Hepatocyte (in vitro differentiated cells): ENCODE measurements at regions not wholly inside any gene's neighbourhood (a gene's known extent, or its start where the extent isn't known, plus 50 kb on each side); places are given as distances from the start of the nearest gene placed in this dataset.

Source experiments
- DNase-seq: peaks from one replicate; pipeline ENCODE4 v3.0.0-alpha.2; 2016; ENCODE audit warnings: low spot score
- H2AFZ ChIP-seq: fragments of 200-600 bp; sonication (generic); 2 replicates; pipeline ENCODE4 v1.6.0; 2016; ENCODE audit warnings: antibody characterized with exemption, mild to moderate bottlenecking
- H3K27ac ChIP-seq: fragments of 200-600 bp; sonication (generic); 2 replicates; pipeline ENCODE4 v1.5.1; 2016; ENCODE audit warnings: mild to moderate bottlenecking
- H3K27me3 ChIP-seq: fragments of 200-600 bp; sonication (generic); 2 replicates; pipeline ENCODE4 v1.6.1; 2016
- H3K36me3 ChIP-seq: fragments of 200-600 bp; sonication (generic); replicated peaks from 2 replicates; pipeline ENCODE4 v1.5.1; 2016; ENCODE audit warnings: low read depth; ENCODE audit not compliant: insufficient read depth
- H3K4me1 ChIP-seq: fragments of 200-600 bp; sonication (generic); 2 replicates; pipeline ENCODE4 v1.5.1; 2016; ENCODE audit warnings: mild to moderate bottlenecking, moderate library complexity; ENCODE audit not compliant: insufficient read depth
- H3K4me2 ChIP-seq: fragments of 200-600 bp; sonication (generic); 2 replicates; pipeline ENCODE4 v1.6.0; 2016
- H3K4me3 ChIP-seq: fragments of 200-600 bp; sonication (generic); 2 replicates; pipeline ENCODE4 v1.5.1; 2016; ENCODE audit warnings: mild to moderate bottlenecking
- H3K79me2 ChIP-seq: fragments of 200-600 bp; sonication (generic); 2 replicates; pipeline ENCODE4 v1.6.0; 2017; ENCODE audit warnings: mild to moderate bottlenecking
- H3K9me2 ChIP-seq: fragments of 200-600 bp; sonication (generic); replicated peaks from 2 replicates; pipeline ENCODE4 v1.6.0; 2017; ENCODE audit warnings: mild to moderate bottlenecking; ENCODE audit not compliant: insufficient read depth
- H3K9me3 ChIP-seq: fragments of 200-600 bp; sonication (generic); 2 replicates; pipeline ENCODE4 v1.5.1; 2016; ENCODE audit warnings: low read depth, mild to moderate bottlenecking
- H4K20me1 ChIP-seq: fragments of 200-600 bp; sonication (generic); 2 replicates; pipeline ENCODE4 v1.6.0; 2016; ENCODE audit warnings: mild to moderate bottlenecking; ENCODE audit not compliant: insufficient read depth, poor library complexity, severe bottlenecking
- EZH2 ChIP-seq: fragments of 200-600 bp; sonication (generic); IDR thresholded peaks from 2 replicates; pipeline ENCODE4 v1.6.1; 2016; ENCODE audit warnings: antibody characterized with exemption, mild to moderate bottlenecking, borderline replicate concordance
- EZH2phosphoT487 ChIP-seq: fragments of 200-600 bp; sonication (generic); IDR thresholded peaks from one replicate; pipeline ENCODE4 v1.6.1; 2018; ENCODE audit warnings: antibody characterized with exemption, mild to moderate bottlenecking, low read depth, moderate library complexity; ENCODE audit not compliant: unreplicated experiment, severe bottlenecking
- WGBS: methylation state at CpG from one replicate; pipeline ENCODE4 v1.1.6; 2016; ENCODE audit warnings: low lambda C conversion rate; ENCODE audit errors: missing lambda C conversion rate; 5-methylcytosine and 5-hydroxymethylcytosine counted together
- TF ChIP-seq, protein P1 (sequence below): fragments of 200-600 bp; sonication (generic); IDR thresholded peaks from 2 replicates; pipeline ENCODE4 v1.5.1; 2016; ENCODE audit warnings: antibody characterized with exemption, mild to moderate bottlenecking; ENCODE audit not compliant: poor library complexity

GRCh38 chr9:23431459-23431858, 394.6 kb downstream of the ELAVL2 start:
- Histone ChIP-seq H3K4me1 (no peaks in the 10 kb centered on the region), H3K27ac (no peak overlapping the region), H3K9me3 (no peaks in the 10 kb centered on the region), H3K9me2 (no peaks in the 10 kb centered on the region), H3K36me3 (no peaks in the 10 kb centered on the region), H2AFZ (no peak overlapping the region), H3K4me3 (no peak overlapping the region), H3K79me2 (no peaks in the 10 kb centered on the region), H3K27me3 (no peaks in the 10 kb centered on the region), H4K20me1 (no peaks in the 10 kb centered on the region), H3K4me2 (no peak overlapping the region)
- DNase-seq, result no peak
- 70% methylated on average over 5 of the region's 5 CpGs for WGBS
- no peak for TF ChIP-seq EZH2
- TF ChIP-seq, protein P1, sequence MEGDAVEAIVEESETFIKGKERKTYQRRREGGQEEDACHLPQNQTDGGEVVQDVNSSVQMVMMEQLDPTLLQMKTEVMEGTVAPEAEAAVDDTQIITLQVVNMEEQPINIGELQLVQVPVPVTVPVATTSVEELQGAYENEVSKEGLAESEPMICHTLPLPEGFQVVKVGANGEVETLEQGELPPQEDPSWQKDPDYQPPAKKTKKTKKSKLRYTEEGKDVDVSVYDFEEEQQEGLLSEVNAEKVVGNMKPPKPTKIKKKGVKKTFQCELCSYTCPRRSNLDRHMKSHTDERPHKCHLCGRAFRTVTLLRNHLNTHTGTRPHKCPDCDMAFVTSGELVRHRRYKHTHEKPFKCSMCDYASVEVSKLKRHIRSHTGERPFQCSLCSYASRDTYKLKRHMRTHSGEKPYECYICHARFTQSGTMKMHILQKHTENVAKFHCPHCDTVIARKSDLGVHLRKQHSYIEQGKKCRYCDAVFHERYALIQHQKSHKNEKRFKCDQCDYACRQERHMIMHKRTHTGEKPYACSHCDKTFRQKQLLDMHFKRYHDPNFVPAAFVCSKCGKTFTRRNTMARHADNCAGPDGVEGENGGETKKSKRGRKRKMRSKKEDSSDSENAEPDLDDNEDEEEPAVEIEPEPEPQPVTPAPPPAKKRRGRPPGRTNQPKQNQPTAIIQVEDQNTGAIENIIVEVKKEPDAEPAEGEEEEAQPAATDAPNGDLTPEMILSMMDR, result no peak
- TF ChIP-seq EZH2phosphoT487, result no peak

GRCh38 chr9:23434654-23435053, 391.4 kb downstream of the ELAVL2 start:
- TF ChIP-seq EZH2phosphoT487 (no peak), EZH2 (no peak)
- TF ChIP-seq, protein P1, result no peak
- Histone ChIP-seq H3K79me2 (no peaks in the 10 kb centered on the region), H3K27ac (no peak overlapping the region), H3K27me3 (no peaks in the 10 kb centered on the region), H3K36me3 (no peaks in the 10 kb centered on the region), H3K9me2 (no peaks in the 10 kb centered on the region), H2AFZ (no peak overlapping the region), H4K20me1 (no peaks in the 10 kb centered on the region), H3K9me3 (no peaks in the 10 kb centered on the region), H3K4me3 (no peak overlapping the region), H3K4me1 (no peaks in the 10 kb centered on the region), H3K4me2 (no peak overlapping the region)
- DNase-seq, result no peak
- 97% methylated on average over 4 of the region's 4 CpGs for WGBS

DNA sequence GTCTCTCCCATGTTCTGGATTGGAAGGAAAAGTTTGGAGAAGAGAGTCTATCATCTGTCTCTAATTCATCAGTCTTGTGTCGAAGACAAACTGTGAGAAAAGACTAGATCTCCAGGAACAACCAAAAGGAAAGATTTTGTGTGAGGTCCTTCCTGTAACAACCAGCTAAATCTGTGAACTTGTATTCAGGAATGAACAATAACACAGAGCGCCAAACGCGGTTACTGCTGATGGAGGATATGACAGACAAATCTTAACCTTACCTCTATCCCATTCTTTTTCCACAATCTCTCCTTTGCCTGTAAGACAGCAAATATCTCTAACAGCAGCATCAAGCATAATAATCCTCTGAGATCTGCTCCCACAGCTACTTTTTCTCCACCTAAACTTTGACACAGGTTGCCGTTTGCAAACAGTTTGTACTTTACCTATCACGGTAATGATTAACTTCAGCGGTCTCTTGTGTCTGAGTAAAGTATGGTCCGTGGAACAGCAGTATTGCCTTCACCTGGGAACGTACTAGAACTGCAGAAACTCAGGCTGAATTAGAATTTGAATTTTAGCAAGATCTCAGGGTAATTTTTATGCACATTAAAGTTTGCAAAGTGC, 387.6 kb downstream of the ELAVL2 start:
- Histone ChIP-seq H3K27ac (peak overlapping the region; percentile 26), H3K79me2 (no peaks in the 10 kb centered on the region), H3K4me3 (no peak overlapping the region), H3K9me2 (no peaks in the 10 kb centered on the region), H3K4me2 (peak overlapping the region; percentile 59), H2AFZ (peak overlapping the region; percentile 16), H3K4me1 (no peaks in the 10 kb centered on the region), H3K9me3 (no peaks in the 10 kb centered on the region), H3K27me3 (no peaks in the 10 kb centered on the region), H3K36me3 (no peaks in the 10 kb centered on the region), H4K20me1 (no peaks in the 10 kb centered on the region)
- TF ChIP-seq, protein P1, result no peak
- TF ChIP-seq EZH2phosphoT487 (no peak), EZH2 (no peak)
- DNase-seq, result peak; percentile 52
- 48% methylated on average over 9 of the region's 9 CpGs for WGBS

GRCh38 chr9:23441275-23441674, 384.8 kb downstream of the ELAVL2 start:
- WGBS, result 96% methylated on average over 6 of the region's 6 CpGs
- Histone ChIP-seq H2AFZ (no peak overlapping the region), H3K4me1 (no peaks in the 10 kb centered on the region), H3K4me3 (no peak overlapping the region), H3K4me2 (no peak overlapping the region), H4K20me1 (no peaks in the 10 kb centered on the region), H3K9me3 (no peaks in the 10 kb centered on the region), H3K79me2 (no peaks in the 10 kb centered on the region), H3K9me2 (no peaks in the 10 kb centered on the region), H3K27ac (no peak overlapping the region), H3K27me3 (no peaks in the 10 kb centered on the region), H3K36me3 (no peaks in the 10 kb centered on the region)
- TF ChIP-seq EZH2phosphoT487 (no peak), EZH2 (no peak)
- TF ChIP-seq, protein P1, result no peak
- no peak for DNase-seq
